WTC11 (cell line): ENCODE measurements at regions not wholly inside any gene's neighbourhood (a gene's known extent, or its start where the extent isn't known, plus 50 kb on each side); places are given as distances from the start of the nearest gene placed in this dataset.

Experiments used
- ATAC-seq: fragments of 200-7000 bp; cut with Tn5 transposase; 2 replicates; pipeline ENCODE4 v1.10.0; 2021; ENCODE audit warnings: mild to moderate bottlenecking, moderate library complexity
- CTCF ChIA-PET: fragments of 300-600 bp; sonication (Branson Sonifier 250); formaldehyde crosslinking; loops from one replicate; lab custom pipeline; 2021; ENCODE audit warnings: antibody characterized with exemption; lab: Charles Lee
- POLR2A ChIA-PET: fragments of 350-600 bp; sonication (Branson Sonifier 250); formaldehyde crosslinking; loops from one replicate; lab custom pipeline; 2021; ENCODE audit warnings: antibody characterized with exemption; lab: Charles Lee
- DNase-seq: peaks from one replicate; pipeline ENCODE4 v3.0.0; 2021; ENCODE audit warnings: low spot score
- H3K27ac Mint-ChIP-seq: 2 replicates; pipeline ENCODE4 v1.8.0; 2021; ENCODE audit warnings: mixed read lengths
- H3K27me3 Mint-ChIP-seq: 2 replicates; pipeline ENCODE4 v1.8.0; 2021; ENCODE audit warnings: low read depth, mild to moderate bottlenecking, moderate library complexity, mixed read lengths
- H3K36me3 Mint-ChIP-seq: 2 replicates; pipeline ENCODE4 v1.8.0; 2021; ENCODE audit warnings: mixed read lengths
- H3K4me1 Mint-ChIP-seq: 2 replicates; pipeline ENCODE4 v1.8.0; 2022; ENCODE audit warnings: mixed read lengths
- H3K4me3 Mint-ChIP-seq: 2 replicates; pipeline ENCODE4 v1.8.0; 2021; ENCODE audit warnings: mild to moderate bottlenecking, moderate library complexity, mixed read lengths
- H3K9me3 Mint-ChIP-seq: 2 replicates; pipeline ENCODE4 v1.8.0; 2021; ENCODE audit warnings: mixed read lengths
- GABPB1 ChIP-seq: sonication (generic); formaldehyde crosslinking; IDR thresholded peaks from 2 replicates; pipeline ENCODE4 v1.8.1; 2023; ENCODE audit warnings: mild to moderate bottlenecking, missing genetic modification reagents
- IRF2 ChIP-seq: sonication (generic); formaldehyde crosslinking; IDR thresholded peaks from 2 replicates; pipeline ENCODE4 v1.8.0; 2022; ENCODE audit warnings: low read depth, missing genetic modification reagents, borderline replicate concordance
- PRRX2 ChIP-seq: fragments of 250-450 bp; sonication (Bioruptor Pico); IDR thresholded peaks from 2 replicates; pipeline ENCODE4 v1.8.0; 2021; ENCODE audit warnings: mild to moderate bottlenecking
- RELA ChIP-seq: sonication (generic); formaldehyde crosslinking; IDR thresholded peaks from 2 replicates; pipeline ENCODE4 v1.8.1; 2022; ENCODE audit warnings: missing genetic modification reagents, mild to moderate bottlenecking, borderline replicate concordance
- SMAD3 ChIP-seq: sonication (generic); formaldehyde crosslinking; IDR thresholded peaks from 2 replicates; pipeline ENCODE4 v1.8.0; 2022; ENCODE audit warnings: missing genetic modification reagents, mild to moderate bottlenecking, borderline replicate concordance
- SMAD4 ChIP-seq: sonication (generic); formaldehyde crosslinking; IDR thresholded peaks from 2 replicates; pipeline ENCODE4 v1.8.0; 2022; ENCODE audit warnings: mild to moderate bottlenecking, missing genetic modification reagents
- SOX15 ChIP-seq: fragments of 250-450 bp; sonication (Bioruptor Pico); IDR thresholded peaks from 2 replicates; pipeline ENCODE4 v1.9.0; 2021; ENCODE audit warnings: mild to moderate bottlenecking
- TEAD4 ChIP-seq: sonication (generic); formaldehyde crosslinking; IDR thresholded peaks from 2 replicates; pipeline ENCODE4 v1.8.0; 2022; ENCODE audit warnings: mild to moderate bottlenecking, missing genetic modification reagents
- ZBTB21 ChIP-seq: sonication (generic); formaldehyde crosslinking; IDR thresholded peaks from 2 replicates; pipeline ENCODE4 v1.8.1; 2023; ENCODE audit warnings: mild to moderate bottlenecking, missing genetic modification reagents, borderline replicate concordance
- ZNF263 ChIP-seq: sonication (generic); formaldehyde crosslinking; IDR thresholded peaks from 2 replicates; pipeline ENCODE4 v1.8.1; 2022; ENCODE audit warnings: low read depth, mild to moderate bottlenecking, moderate library complexity, missing genetic modification reagents
- ZNF416 ChIP-seq: fragments of 250-450 bp; sonication (Bioruptor Pico); IDR thresholded peaks from 2 replicates; pipeline ENCODE4 v1.9.0; 2021; ENCODE audit warnings: mild to moderate bottlenecking, inconsistent platforms
- ZNF423 ChIP-seq: fragments of 250-450 bp; sonication (Bioruptor Pico); IDR thresholded peaks from 2 replicates; pipeline ENCODE4 v2.1.2; 2022; ENCODE audit warnings: mild to moderate bottlenecking, moderate library complexity
- TF ChIP-seq, protein P1 (sequence below): sonication (generic); formaldehyde crosslinking; IDR thresholded peaks from 2 replicates; pipeline ENCODE4 v1.8.1; 2022; ENCODE audit warnings: mild to moderate bottlenecking, moderate library complexity, missing genetic modification reagents
- TF ChIP-seq, protein P2 (sequence below): fragments of 250-450 bp; sonication (Bioruptor Pico); IDR thresholded peaks from 2 replicates; pipeline ENCODE4 v1.9.0; 2021; ENCODE audit warnings: moderate library complexity, mild to moderate bottlenecking, inconsistent platforms, borderline replicate concordance
- TF ChIP-seq, protein P3 (sequence below): sonication (generic); formaldehyde crosslinking; IDR thresholded peaks from 2 replicates; pipeline ENCODE4 v1.8.0; 2023; ENCODE audit warnings: missing genetic modification reagents, mild to moderate bottlenecking, borderline replicate concordance
- TF ChIP-seq, protein P4 (sequence below): sonication (generic); formaldehyde crosslinking; IDR thresholded peaks from 2 replicates; pipeline ENCODE4 v1.8.0; 2023; ENCODE audit warnings: mild to moderate bottlenecking, missing genetic modification reagents
- TF ChIP-seq, protein P5 (sequence below): fragments of 250-450 bp; sonication (Bioruptor Pico); IDR thresholded peaks from 2 replicates; pipeline ENCODE4 v1.9.0; 2021; ENCODE audit warnings: mild to moderate bottlenecking
- TF ChIP-seq, protein P6 (sequence below): fragments of 250-450 bp; sonication (Bioruptor Pico); IDR thresholded peaks from 2 replicates; pipeline ENCODE4 v1.9.0; 2021; ENCODE audit warnings: mild to moderate bottlenecking, borderline replicate concordance
- TF ChIP-seq, protein P7 (sequence below): sonication (generic); formaldehyde crosslinking; conservative IDR thresholded peaks from 2 replicates; pipeline ENCODE4 v1.8.1; 2022; ENCODE audit warnings: mild to moderate bottlenecking, missing genetic modification reagents

DNA sequence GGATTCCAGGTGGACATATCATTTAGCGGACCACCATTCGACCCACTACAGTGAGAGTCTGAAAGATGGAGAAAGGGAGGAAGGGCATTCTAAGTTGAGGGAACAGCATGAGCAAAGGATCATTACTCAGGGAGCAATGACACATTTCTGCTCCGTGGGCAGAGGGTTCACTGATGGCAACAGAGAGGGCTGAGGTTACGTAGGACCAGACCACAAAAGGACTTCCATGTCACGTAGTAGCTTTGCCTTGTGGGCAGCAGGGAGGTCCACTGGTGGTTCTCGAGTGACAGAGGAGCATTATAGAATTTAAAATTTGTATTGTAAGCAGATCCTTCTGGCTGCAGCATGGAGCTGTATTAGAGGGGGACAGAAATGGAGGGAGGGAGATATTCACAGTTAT, 109.7 kb upstream of the NAV2 start:
- no peak overlapping the region for H3K4me3 Mint-ChIP-seq
- DNase-seq = no peak
- peaks cover 15% of the 10 kb centered on the region for H3K4me1 Mint-ChIP-seq
- H3K27me3 Mint-ChIP-seq = peaks cover 12% of the 10 kb centered on the region
- ChIA-PET POLR2A (no interaction called here), CTCF (interaction anchor here (1.4 kb wide), 1 partner anchor 45 kb away, joined by 3 read pairs; no protein-coding TSS in a partner anchor)
- H3K27ac Mint-ChIP-seq = no peak overlapping the region
- H3K9me3 Mint-ChIP-seq = peaks cover 17% of the 10 kb centered on the region
- TF ChIP-seq ZNF416 (CRISPR knock-in tag) (no peak), GABPB1 (CRISPR knock-in tag) (no peak), RELA (CRISPR knock-in tag) (no peak), TEAD4 (no peak)
- TF ChIP-seq, protein P1, sequence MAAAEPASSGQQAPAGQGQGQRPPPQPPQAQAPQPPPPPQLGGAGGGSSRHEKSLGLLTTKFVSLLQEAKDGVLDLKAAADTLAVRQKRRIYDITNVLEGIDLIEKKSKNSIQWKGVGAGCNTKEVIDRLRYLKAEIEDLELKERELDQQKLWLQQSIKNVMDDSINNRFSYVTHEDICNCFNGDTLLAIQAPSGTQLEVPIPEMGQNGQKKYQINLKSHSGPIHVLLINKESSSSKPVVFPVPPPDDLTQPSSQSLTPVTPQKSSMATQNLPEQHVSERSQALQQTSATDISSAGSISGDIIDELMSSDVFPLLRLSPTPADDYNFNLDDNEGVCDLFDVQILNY (CRISPR knock-in tag) = no peak
- TF ChIP-seq, protein P2, sequence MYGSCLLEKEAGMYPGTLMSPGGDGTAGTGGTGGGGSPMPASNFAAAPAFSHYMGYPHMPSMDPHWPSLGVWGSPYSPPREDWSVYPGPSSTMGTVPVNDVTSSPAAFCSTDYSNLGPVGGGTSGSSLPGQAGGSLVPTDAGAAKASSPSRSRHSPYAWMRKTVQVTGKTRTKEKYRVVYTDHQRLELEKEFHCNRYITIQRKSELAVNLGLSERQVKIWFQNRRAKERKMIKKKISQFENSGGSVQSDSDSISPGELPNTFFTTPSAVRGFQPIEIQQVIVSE (CRISPR knock-in tag) = no peak
- ATAC-seq = no peak
- peaks cover 11% of the 10 kb centered on the region; the same call in 1 of the 2 replicates for H3K36me3 Mint-ChIP-seq

DNA sequence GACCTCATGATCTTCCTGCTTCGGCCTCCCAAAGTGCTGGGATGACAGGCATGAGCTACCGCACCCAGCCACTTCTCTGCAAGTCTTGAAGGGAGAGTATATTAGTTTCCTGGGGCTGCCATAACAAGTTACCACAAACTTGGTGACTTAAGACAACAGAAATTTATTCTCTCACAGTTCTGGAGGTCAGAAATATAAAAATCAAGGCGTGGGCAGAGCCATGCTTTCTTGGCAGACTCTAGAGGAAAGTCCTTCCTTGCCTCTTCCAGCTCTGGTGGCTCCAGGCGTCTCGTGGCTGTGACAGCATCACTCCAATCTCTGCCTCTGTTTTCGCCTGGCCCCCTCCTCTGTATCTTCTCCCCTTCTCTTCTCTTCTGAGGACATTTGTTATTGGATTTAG, 110.2 kb upstream of the NAV2 start:
- Mint-ChIP-seq H3K9me3 (peaks cover 17% of the 10 kb centered on the region), H3K27ac (no peak overlapping the region), H3K4me1 (peaks cover 16% of the 10 kb centered on the region), H3K36me3 (peaks cover 11% of the 10 kb centered on the region; the same call in 1 of the 2 replicates), H3K4me3 (no peak overlapping the region), H3K27me3 (peaks cover 12% of the 10 kb centered on the region)
- ChIA-PET CTCF (interaction anchor here (1.4 kb wide), 1 partner anchor 45 kb away, joined by 3 read pairs; no protein-coding TSS in a partner anchor), POLR2A (interaction anchor here (0.6 kb wide), 1 partner anchor 96 kb away, joined by 4 read pairs; no protein-coding TSS in a partner anchor)
- DNase-seq (no peak), ATAC-seq (no peak)
- TF ChIP-seq, protein P3, sequence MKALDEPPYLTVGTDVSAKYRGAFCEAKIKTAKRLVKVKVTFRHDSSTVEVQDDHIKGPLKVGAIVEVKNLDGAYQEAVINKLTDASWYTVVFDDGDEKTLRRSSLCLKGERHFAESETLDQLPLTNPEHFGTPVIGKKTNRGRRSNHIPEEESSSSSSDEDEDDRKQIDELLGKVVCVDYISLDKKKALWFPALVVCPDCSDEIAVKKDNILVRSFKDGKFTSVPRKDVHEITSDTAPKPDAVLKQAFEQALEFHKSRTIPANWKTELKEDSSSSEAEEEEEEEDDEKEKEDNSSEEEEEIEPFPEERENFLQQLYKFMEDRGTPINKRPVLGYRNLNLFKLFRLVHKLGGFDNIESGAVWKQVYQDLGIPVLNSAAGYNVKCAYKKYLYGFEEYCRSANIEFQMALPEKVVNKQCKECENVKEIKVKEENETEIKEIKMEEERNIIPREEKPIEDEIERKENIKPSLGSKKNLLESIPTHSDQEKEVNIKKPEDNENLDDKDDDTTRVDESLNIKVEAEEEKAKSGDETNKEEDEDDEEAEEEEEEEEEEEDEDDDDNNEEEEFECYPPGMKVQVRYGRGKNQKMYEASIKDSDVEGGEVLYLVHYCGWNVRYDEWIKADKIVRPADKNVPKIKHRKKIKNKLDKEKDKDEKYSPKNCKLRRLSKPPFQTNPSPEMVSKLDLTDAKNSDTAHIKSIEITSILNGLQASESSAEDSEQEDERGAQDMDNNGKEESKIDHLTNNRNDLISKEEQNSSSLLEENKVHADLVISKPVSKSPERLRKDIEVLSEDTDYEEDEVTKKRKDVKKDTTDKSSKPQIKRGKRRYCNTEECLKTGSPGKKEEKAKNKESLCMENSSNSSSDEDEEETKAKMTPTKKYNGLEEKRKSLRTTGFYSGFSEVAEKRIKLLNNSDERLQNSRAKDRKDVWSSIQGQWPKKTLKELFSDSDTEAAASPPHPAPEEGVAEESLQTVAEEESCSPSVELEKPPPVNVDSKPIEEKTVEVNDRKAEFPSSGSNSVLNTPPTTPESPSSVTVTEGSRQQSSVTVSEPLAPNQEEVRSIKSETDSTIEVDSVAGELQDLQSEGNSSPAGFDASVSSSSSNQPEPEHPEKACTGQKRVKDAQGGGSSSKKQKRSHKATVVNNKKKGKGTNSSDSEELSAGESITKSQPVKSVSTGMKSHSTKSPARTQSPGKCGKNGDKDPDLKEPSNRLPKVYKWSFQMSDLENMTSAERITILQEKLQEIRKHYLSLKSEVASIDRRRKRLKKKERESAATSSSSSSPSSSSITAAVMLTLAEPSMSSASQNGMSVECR (CRISPR knock-in tag) = no peak
- TF ChIP-seq ZNF423 (CRISPR knock-in tag) = no peak
- TF ChIP-seq IRF2 (CRISPR knock-in tag) = no peak
- TF ChIP-seq SMAD3 (CRISPR knock-in tag) = no peak
- no peak for TF ChIP-seq ZNF263
- TF ChIP-seq, protein P4, sequence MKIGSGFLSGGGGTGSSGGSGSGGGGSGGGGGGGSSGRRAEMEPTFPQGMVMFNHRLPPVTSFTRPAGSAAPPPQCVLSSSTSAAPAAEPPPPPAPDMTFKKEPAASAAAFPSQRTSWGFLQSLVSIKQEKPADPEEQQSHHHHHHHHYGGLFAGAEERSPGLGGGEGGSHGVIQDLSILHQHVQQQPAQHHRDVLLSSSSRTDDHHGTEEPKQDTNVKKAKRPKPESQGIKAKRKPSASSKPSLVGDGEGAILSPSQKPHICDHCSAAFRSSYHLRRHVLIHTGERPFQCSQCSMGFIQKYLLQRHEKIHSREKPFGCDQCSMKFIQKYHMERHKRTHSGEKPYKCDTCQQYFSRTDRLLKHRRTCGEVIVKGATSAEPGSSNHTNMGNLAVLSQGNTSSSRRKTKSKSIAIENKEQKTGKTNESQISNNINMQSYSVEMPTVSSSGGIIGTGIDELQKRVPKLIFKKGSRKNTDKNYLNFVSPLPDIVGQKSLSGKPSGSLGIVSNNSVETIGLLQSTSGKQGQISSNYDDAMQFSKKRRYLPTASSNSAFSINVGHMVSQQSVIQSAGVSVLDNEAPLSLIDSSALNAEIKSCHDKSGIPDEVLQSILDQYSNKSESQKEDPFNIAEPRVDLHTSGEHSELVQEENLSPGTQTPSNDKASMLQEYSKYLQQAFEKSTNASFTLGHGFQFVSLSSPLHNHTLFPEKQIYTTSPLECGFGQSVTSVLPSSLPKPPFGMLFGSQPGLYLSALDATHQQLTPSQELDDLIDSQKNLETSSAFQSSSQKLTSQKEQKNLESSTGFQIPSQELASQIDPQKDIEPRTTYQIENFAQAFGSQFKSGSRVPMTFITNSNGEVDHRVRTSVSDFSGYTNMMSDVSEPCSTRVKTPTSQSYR (CRISPR knock-in tag) = no peak
- TF ChIP-seq, protein P5, sequence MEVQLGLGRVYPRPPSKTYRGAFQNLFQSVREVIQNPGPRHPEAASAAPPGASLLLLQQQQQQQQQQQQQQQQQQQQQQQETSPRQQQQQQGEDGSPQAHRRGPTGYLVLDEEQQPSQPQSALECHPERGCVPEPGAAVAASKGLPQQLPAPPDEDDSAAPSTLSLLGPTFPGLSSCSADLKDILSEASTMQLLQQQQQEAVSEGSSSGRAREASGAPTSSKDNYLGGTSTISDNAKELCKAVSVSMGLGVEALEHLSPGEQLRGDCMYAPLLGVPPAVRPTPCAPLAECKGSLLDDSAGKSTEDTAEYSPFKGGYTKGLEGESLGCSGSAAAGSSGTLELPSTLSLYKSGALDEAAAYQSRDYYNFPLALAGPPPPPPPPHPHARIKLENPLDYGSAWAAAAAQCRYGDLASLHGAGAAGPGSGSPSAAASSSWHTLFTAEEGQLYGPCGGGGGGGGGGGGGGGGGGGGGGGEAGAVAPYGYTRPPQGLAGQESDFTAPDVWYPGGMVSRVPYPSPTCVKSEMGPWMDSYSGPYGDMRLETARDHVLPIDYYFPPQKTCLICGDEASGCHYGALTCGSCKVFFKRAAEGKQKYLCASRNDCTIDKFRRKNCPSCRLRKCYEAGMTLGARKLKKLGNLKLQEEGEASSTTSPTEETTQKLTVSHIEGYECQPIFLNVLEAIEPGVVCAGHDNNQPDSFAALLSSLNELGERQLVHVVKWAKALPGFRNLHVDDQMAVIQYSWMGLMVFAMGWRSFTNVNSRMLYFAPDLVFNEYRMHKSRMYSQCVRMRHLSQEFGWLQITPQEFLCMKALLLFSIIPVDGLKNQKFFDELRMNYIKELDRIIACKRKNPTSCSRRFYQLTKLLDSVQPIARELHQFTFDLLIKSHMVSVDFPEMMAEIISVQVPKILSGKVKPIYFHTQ = no peak
- TF ChIP-seq, protein P6, sequence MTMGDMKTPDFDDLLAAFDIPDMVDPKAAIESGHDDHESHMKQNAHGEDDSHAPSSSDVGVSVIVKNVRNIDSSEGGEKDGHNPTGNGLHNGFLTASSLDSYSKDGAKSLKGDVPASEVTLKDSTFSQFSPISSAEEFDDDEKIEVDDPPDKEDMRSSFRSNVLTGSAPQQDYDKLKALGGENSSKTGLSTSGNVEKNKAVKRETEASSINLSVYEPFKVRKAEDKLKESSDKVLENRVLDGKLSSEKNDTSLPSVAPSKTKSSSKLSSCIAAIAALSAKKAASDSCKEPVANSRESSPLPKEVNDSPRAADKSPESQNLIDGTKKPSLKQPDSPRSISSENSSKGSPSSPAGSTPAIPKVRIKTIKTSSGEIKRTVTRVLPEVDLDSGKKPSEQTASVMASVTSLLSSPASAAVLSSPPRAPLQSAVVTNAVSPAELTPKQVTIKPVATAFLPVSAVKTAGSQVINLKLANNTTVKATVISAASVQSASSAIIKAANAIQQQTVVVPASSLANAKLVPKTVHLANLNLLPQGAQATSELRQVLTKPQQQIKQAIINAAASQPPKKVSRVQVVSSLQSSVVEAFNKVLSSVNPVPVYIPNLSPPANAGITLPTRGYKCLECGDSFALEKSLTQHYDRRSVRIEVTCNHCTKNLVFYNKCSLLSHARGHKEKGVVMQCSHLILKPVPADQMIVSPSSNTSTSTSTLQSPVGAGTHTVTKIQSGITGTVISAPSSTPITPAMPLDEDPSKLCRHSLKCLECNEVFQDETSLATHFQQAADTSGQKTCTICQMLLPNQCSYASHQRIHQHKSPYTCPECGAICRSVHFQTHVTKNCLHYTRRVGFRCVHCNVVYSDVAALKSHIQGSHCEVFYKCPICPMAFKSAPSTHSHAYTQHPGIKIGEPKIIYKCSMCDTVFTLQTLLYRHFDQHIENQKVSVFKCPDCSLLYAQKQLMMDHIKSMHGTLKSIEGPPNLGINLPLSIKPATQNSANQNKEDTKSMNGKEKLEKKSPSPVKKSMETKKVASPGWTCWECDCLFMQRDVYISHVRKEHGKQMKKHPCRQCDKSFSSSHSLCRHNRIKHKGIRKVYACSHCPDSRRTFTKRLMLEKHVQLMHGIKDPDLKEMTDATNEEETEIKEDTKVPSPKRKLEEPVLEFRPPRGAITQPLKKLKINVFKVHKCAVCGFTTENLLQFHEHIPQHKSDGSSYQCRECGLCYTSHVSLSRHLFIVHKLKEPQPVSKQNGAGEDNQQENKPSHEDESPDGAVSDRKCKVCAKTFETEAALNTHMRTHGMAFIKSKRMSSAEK (CRISPR knock-in tag) = no peak
- no peak for TF ChIP-seq ZBTB21 (CRISPR knock-in tag)
- TF ChIP-seq PRRX2 (CRISPR knock-in tag) = no peak
- TF ChIP-seq, protein P7, sequence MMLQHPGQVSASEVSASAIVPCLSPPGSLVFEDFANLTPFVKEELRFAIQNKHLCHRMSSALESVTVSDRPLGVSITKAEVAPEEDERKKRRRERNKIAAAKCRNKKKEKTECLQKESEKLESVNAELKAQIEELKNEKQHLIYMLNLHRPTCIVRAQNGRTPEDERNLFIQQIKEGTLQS (CRISPR knock-in tag) = no peak
- TF ChIP-seq SMAD4 (CRISPR knock-in tag) = no peak
- no peak for TF ChIP-seq SOX15 (CRISPR knock-in tag)
